ENCODE measurements at regions not wholly inside any gene's neighbourhood (a gene's known extent, or its start where the extent isn't known, plus 50 kb on each side); places are given as distances from the start of the nearest gene placed in this dataset.
"Not testable (repeated sequence)": the region's sequence is repeated elsewhere in the genome, so short reads cannot be mapped to it uniquely, and the experiment has no call there.

- no peak for DNase-seq
Observed at GRCh38 chr3:56954125-56954524, 106.3 kb upstream of the SPATA12 start.

- no peak for DNase-seq
Observed at GRCh38 chr3:56952846-56953245, 107.6 kb upstream of the SPATA12 start.

- no peak for DNase-seq
Observed at GRCh38 chr3:56952061-56952460, 108.4 kb upstream of the SPATA12 start.

GRCh38 chr3:56951366-56951765 lies 109.1 kb upstream of the SPATA12 start:
- DNase-seq: no peak

GRCh38 chr3:56945378-56945777 lies 115.1 kb upstream of the SPATA12 start:
- DNase-seq: not testable (repeated sequence)

- DNase-seq: no peak
Observed at GRCh38 chr3:56942523-56942922, 117.9 kb upstream of the SPATA12 start.

- DNase-seq: no peak
Observed at GRCh38 chr3:56940976-56941375, 119.5 kb upstream of the SPATA12 start.

GRCh38 chr3:56940321-56940720 lies 120.1 kb upstream of the SPATA12 start:
- DNase-seq: no peak

GRCh38 chr3:56939834-56940233 lies 120.6 kb upstream of the SPATA12 start:
- no peak for DNase-seq

GRCh38 chr3:56938530-56938929 lies 121.9 kb upstream of the SPATA12 start:
- no peak for DNase-seq

GRCh38 chr3:56937580-56937979 lies 122.9 kb upstream of the SPATA12 start:
- no peak for DNase-seq

GRCh38 chr3:56935811-56936210 lies 124.7 kb upstream of the SPATA12 start:
- DNase-seq: no peak

- not testable (repeated sequence) for DNase-seq
Observed at GRCh38 chr3:56934481-56934880, 126.0 kb upstream of the SPATA12 start.

GRCh38 chr3:56933803-56934202 lies 126.7 kb upstream of the SPATA12 start:
- no peak for DNase-seq

- DNase-seq: no peak
Observed at GRCh38 chr3:56932866-56933265, 127.6 kb upstream of the SPATA12 start.

- no peak for DNase-seq
Observed at GRCh38 chr3:56931836-56932235, 128.6 kb upstream of the SPATA12 start.

- no peak for DNase-seq
Observed at GRCh38 chr3:56930706-56931105, 129.0 kb upstream of the ARHGEF3 start.

- DNase-seq: no peak
Observed at GRCh38 chr3:56929809-56930615, 128.3 kb upstream of the ARHGEF3 start.

GRCh38 chr3:56928379-56929068 lies 126.8 kb upstream of the ARHGEF3 start:
- no peak for DNase-seq

GRCh38 chr3:56927855-56928254 lies 126.1 kb upstream of the ARHGEF3 start:
- no peak for DNase-seq

GRCh38 chr3:56926947-56927282 lies 125.2 kb upstream of the ARHGEF3 start:
- DNase-seq: no peak

- DNase-seq: no peak
Observed at GRCh38 chr3:56926243-56926946, 124.6 kb upstream of the ARHGEF3 start.

GRCh38 chr3:56924700-56925099 lies 123.0 kb upstream of the ARHGEF3 start:
- DNase-seq: not testable (repeated sequence)
